Retinal pigment epithelial cell (primary cell): ENCODE measurements at regions not wholly inside any gene's neighbourhood (a gene's known extent, or its start where the extent isn't known, plus 50 kb on each side); places are given as distances from the start of the nearest gene placed in this dataset.
A peak's percentile ranks its signal among the peaks of the same experiment; 100 is the strongest.

Source experiments
- DNase-seq: peaks from one replicate; pipeline ENCODE4 v3.0.0-alpha.2; 2010; ENCODE audit warnings: low read depth
- H3K4me3 ChIP-seq: 2 replicates; pipeline ENCODE4 v1.5.1; 2011; ENCODE audit warnings: mild to moderate bottlenecking, low read length, control low read depth, moderate library complexity
- CTCF ChIP-seq: conservative IDR thresholded peaks from 2 replicates; pipeline ENCODE4 v1.5.1; 2011; ENCODE audit warnings: low read depth, low read length, control low read depth, inconsistent platforms

- no peak for TF ChIP-seq CTCF
- peak; percentile 42 for DNase-seq
- H3K4me3 ChIP-seq, result no peak overlapping the region
These were observed 128.0 kb downstream of the ATP23 start for GRCh38 chr12:58069268-58069963.

- TF ChIP-seq CTCF, result no peak
- no peak for DNase-seq
- H3K4me3 ChIP-seq, result no peak overlapping the region
These were observed 130.6 kb downstream of the ATP23 start for GRCh38 chr12:58071994-58072393.

GRCh38 chr12:58074259-58074658 lies 132.9 kb downstream of the ATP23 start:
- DNase-seq, result no peak
- TF ChIP-seq CTCF, result no peak
- H3K4me3 ChIP-seq, result no peak overlapping the region

GRCh38 chr12:58079806-58080205 lies 138.4 kb downstream of the ATP23 start:
- H3K4me3 ChIP-seq, result no peak overlapping the region
- DNase-seq, result no peak
- TF ChIP-seq CTCF, result no peak

- no peak overlapping the region for H3K4me3 ChIP-seq
- no peak for DNase-seq
- no peak for TF ChIP-seq CTCF
These were observed 140.1 kb downstream of the ATP23 start for GRCh38 chr12:58081488-58081887.

- TF ChIP-seq CTCF, result no peak
- no peak overlapping the region for H3K4me3 ChIP-seq
- no peak for DNase-seq
These were observed 141.6 kb downstream of the ATP23 start for GRCh38 chr12:58082996-58083395.

GRCh38 chr12:58086006-58086405 lies 144.6 kb downstream of the ATP23 start:
- DNase-seq, result no peak
- TF ChIP-seq CTCF, result no peak
- H3K4me3 ChIP-seq, result no peak overlapping the region
